HG03575 (cell line): ENCODE measurements at regions not wholly inside any gene's neighbourhood (a gene's known extent, or its start where the extent isn't known, plus 50 kb on each side); places are given as distances from the start of the nearest gene placed in this dataset.

Experiments
- ATAC-seq: cut with Tn5 transposase; IDR thresholded peaks from one replicate; pipeline ENCODE4 v1.9.1; 2021; ENCODE audit not compliant: unreplicated experiment, insufficient number of reproducible peaks, low FRiP score; ENCODE audit errors: extremely low read depth

DNA sequence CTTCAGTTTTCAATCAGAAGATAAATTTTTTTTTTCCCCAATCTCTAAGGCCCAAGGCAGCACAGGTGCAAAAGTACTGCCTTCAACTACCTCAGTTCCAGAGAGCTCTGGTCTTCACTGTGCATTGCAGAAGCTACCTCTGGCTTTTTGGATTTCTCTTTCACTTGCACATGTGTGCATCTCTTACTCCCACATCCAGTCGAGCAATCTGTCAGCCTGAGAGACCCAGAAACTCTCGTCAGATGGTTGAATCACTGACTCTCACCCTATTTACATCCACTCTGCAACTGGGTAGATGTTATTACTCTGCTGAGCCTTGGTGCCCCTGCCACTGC, 813.8 kb downstream of the NR2F2 start:
- no peak for ATAC-seq

DNA sequence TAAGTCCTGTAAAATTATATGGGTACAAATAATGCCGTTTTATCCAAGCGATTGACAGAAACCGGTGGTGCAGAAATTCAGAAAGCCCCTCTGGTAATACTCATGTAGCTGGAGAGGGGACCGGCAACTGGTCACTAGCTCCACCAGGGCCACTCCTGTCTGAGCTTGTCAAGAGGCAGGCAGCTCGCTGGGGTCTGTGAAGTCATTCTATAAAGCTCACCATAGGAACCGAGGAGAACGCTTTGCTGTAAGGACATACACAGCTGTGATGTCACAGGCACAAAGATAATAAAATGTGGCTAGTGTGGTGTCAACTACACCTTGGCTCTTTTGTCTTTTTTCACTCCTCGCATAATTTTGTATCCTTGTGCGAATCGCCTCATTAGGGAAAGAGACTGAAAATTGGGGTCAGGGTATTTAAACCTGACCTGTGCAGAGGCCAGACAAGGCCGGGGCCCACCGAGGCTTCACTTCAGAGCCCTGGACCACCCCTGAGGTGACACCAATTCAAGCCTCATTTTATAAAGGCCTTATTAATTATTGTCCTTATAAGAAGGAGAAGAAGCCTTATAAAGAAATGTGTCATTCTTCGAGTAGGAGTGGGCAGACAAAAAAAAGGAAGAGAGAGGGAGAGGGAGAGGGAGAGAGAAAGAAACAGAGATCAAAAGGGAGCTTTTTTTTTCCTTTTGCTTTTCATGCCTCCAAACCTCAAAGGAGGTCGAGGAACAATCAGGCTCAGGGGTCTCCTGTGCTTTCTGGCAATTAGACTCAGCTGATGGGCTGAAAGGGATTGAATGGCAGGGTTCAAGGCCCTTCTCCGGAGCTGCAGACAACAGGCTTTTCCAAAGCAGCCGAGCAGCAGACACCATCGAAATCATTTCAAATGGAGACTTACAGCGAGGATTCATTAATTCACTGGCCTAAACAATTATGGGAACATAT, 813.3 kb upstream of the ARRDC4 start:
- no peak for ATAC-seq

DNA sequence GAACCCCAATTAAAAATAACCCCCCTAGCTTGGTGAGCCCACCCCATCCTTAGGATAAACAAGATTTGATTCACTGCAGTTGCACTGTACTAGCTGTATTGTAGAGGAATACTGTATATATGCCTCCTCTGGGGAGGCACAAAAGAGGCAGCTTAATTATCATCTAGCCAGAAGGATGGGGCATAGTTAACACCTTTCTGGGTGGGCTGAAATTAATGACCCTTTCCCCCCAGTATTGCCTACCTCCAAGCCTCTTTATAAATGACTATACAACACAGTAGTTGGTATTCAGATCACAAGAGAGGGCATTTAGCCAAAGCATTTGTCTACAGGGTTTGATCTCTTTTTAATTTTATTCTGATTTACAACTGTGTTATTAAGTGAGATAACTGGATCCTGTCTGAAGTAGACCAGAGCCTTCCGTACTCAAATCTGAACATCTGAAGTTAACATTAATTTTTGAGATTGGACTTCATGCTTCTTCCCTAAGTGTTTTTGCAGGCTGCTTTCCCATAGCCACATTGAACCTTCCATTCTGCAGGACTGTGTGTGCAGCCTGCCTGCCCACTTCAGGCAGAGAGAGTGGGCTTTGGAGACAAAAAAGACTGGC, 807.0 kb upstream of the ARRDC4 start:
- no peak for ATAC-seq

DNA sequence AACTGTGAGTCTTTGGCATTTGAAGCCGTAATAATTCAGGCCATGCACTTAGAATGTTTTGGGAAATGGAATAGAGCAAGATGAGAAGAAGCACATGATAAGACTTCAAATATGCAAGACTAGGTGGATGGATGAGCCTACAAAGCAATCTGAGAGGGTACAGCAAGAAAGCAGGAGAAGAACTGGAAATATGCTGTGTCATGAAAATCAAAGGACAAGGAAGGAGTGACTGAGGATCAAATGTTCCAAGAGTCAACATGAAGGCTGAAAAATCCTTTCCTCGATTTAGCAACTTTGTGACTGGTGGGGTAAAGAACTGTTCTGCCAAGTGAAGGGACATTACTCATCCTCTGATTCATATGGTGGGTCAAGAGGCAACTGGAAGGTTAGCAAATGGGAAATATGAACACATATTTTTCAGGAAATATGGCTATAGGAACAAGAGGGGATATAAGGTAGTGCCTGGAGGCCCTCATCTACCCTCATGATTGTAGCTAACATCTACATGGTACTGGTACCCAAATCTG, 803.7 kb upstream of the ARRDC4 start:
- ATAC-seq: no peak

DNA sequence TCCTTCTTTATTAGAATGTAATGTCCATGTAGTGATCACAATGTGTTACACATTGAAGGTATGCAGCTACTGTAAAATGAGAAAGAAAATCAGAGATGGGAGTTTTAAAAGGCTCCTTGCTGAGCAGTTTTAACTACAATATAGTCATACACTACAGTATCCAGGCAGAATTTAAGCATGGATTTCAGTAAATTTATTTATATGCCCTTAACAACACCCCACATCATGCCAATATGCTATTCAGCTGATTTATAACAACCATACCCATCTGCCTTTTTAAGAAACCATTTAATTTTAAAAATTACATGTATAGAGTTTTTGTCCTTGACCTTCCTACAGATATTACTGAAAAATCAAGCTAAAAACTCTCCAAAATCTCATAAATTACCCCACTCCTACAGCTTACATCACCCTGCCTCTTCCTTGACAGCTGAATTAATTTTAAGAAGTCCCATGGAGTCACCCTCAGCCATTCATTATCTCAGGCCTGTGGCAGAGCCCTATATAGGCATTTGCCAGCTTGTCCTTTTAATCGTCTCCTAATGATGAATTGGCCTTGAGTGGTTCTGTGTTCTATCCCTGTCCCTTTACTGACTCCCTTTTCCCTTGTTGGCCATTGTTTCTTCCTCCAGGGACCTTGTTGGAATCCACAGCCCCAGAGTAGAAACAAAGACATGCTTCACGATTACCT, 797.6 kb upstream of the ARRDC4 start:
- ATAC-seq: no peak

DNA sequence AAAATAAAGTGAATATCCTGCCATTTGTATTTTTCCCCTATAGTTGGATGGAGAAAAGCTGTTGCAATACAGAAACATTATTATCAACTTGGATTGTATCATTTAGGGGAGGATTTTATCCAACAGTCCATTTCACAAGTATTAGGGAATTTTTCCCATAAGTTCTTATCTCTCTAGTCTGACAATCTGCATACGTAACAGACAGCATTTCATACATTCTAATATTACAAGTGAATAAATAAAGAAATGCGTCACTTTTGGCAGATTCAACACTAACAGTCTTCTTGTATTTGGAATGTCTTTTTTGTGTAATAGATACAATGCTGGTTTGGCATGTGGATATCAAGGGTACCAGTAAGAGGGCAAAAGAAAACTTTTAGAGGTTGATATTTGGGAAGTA, 795.3 kb upstream of the ARRDC4 start:
- ATAC-seq: no peak

DNA sequence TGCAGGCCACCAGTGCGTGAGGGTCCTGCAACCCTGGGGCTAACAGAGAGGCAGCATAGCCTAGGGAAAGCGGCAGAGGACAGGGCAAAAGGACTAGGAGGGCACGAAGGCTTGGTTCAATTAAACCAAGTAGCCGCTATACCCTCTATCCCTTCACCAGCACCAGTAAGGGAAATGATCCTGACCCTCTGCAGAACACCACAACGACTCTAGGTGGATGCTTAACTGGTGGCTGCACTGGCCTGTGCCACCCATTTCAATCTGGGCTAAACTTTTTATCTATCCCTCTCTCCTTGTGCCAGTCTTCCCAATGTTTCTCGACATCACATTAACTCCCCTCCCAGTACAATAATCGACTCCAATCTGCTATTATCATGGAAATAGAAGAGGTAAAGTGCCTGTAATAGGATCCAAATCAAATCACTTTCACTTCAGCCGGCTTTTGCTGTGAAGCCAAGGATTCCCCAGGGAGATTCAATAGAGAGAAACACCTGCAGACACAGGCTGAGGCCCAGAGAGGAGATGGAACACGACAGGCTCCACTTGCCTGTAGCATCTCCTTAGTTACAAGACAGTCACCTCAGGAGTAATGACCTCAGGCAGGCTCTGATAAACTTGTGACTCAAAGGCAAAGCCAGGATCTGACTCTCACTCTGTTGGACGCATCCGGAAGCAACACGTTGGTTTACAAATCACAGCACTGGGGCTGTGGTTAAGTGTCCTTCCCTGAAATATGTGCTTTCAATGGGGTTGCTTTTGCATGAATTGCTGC, 791.6 kb upstream of the ARRDC4 start:
- ATAC-seq: no peak

DNA sequence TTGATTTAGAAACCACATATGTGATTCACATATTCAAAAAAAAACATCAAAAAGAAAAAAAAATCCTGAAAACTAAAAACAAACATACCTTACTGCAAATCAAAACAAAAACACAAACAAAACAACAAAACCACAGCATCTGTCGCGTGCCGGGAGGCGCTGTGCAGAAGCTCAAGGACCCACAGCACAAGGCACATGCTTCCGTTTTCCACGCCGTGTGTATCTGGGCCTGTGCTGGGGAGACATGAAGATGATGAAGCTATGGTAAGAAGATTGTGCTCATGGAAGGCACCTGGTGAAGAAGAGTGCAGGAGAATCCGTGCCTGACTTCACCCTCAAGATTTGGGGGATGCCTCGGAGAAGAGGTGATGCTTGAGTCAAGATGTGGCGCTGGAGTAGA, 788.9 kb upstream of the ARRDC4 start:
- ATAC-seq: no peak

DNA sequence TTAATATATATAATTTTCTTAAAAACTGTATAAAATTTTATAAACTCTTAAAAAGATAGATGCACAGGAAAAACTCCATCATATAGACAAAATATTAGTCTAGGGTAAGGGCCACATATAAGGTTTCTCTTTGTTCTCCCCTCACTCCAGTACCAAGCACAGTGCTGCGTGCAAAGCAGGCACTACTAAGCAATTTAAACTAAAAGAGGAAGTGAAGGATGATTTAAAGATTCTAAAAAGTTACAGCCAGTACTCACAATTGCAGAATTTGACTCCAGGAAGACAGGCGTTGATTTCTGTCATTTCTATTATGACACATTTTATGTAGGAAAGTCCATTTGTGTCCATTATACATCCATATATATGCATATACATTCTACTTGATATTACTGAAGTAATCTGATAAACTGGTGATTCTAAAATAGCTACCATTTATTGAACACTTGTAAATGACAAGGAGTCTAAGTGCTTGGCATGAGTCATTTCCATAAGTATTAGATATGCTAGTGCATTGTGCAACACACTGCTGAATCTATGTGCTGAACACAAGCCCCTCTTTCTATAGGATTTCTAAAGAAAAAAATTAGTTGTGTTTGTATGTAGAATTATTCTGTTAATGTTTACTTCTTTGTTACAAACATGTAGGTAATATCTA, 785.5 kb upstream of the ARRDC4 start:
- no peak for ATAC-seq

DNA sequence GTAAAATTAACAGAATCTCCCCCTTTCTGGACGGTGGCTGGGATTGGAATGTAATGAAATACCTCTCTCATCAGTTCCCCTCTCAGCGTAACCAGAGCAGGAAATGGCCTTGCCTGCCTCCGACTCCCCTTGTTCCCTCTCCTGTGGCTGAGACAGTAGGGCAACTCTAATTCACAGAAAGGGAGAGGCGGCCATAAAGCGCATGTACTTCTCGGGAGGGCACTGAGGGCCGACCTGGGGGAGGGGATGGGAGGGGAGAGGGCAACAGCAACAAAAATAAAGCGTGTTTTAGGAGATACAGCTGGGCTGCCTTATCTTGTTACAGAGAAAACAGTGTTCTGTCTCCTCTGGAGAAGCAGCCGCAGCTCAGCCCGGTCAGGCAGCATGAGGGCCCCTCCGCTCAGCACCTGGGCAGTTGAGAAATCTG, 783.3 kb upstream of the ARRDC4 start:
- no peak for ATAC-seq

DNA sequence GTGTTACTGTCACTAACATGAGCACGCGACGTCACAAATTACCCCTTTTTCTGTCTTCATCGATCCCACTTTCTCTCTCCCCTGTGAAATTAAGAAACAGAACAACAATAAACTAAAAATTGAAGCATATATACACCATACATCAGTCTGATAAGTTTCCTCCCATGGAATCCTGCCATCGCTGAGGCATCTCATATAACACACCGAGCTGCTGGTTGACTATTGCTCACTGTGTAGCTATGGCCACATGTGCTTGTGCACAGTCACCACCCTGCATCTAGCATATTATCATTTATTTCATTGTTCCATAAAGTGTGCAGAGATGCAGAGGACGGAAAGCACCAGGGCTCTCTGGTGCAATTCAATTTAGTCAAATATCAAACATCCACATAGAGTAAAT, 777.9 kb upstream of the ARRDC4 start:
- ATAC-seq: no peak

DNA sequence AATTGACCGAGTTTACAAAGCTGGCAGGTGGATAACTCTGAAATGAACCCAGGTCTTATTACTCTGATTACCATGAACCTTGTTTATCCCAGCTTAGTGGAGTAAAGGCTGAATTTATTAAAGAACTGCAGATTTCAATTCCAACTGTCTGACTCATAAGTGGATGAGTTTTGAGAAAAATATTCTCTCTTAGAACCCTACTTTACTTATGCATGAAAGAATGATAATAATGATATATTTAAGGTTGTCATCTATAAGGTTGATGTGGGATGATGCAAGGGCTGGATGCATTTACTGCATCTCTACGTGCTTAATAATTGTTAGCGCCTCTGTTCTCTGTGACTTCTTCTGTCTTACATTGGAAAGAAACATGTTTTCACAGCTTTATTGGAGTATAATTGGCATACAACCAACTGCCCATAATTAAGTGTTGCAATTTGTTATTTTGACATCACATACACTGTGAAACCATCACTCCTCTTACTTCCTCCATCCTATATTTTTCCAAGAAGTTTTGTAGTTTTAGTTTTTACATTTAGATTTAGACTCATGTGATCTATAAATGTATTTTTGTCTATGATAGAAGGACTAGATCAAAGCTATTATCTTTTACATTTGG, 771.2 kb upstream of the ARRDC4 start:
- no peak for ATAC-seq

DNA sequence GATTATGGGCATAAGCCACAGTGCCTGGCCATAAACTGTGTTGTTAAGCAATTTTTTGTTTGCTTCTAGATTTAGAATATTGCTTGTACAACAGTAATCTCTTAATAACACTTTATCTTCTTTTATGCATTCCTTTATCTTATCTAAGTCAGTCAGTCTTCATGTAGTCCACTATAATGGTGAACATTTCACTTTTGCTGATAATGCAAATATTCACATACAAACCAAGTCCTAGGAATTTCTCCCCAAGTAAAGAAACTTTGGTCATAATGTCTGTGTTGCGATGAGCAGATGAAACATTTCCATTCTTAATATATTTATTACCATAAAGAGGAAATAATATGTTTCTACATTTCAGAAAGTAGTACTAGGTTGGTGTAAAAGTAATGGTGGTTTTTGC, 765.8 kb upstream of the ARRDC4 start:
- ATAC-seq: no peak

DNA sequence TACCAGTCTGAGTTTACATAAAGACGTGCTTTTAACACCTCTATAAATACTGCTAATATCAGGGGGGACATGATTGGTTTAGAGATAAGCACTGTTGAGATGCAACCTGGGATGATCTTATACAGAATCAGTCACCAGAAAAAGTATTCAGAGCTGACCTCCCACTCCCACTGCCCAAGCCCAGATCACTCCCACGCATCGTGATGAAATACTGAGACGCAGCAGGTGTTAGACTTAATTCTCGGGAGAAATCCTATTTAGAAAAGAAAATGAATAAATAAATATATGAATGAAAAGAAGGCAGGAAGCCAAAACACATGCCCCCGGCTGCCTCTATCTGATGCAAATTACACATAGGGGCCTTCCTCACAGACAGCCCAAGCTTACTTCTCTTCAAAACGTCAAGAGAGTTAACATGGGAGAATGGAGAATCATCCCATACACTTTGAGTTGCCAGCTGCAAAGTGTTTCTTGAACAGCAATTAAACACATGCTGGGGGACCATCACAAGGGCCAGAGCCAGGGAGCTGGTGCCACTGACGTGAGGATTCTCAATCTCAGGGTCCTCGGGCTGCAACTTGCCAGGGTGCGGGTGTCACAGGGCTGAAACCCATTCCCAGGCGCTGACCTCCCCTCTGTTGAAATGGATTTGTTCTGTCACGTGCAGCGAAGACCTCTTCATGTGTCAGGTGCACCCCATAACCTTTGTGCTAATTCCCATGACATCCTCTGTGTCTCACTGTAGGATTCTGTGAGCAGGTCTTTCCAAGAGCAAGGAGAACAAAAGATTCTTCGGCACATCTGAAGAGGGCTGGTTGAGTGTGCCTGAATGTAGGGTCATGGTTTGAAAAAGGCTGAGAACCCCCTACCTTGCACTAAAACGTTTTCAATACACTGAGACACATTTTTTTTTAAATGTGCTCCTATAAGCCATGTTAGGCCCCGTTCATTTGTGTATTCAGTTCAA, 764.2 kb upstream of the ARRDC4 start:
- no peak for ATAC-seq

DNA sequence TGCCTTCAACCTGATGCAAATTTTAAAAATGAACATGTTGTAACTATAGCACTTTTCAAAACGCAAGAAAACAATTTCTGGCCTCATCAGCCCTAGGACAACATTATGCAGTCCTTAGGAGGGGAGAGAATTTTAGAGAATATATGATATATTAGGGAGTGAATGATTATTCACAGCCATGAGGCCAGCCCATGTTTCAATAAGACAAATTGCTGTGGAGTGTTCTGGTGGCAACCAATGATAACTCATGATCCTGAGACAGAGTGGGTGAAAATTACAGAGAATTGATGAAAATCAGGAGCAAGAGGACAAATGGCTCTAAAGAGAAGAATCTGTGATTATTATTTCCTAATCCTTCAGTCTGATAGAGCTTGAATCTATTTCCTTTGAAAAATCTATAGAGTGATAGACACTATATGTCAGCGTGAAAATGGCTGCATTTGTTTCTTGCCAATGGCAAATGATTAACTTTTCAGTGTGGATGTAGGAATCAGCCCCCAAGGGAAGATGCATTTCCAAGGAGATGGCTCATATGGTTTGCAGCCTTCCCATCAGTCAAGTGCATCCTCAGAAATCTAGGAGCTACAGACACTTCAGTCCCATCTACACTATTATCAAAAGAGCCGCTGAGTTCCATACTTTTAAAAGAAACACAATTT, 761.0 kb upstream of the ARRDC4 start:
- no peak for ATAC-seq

DNA sequence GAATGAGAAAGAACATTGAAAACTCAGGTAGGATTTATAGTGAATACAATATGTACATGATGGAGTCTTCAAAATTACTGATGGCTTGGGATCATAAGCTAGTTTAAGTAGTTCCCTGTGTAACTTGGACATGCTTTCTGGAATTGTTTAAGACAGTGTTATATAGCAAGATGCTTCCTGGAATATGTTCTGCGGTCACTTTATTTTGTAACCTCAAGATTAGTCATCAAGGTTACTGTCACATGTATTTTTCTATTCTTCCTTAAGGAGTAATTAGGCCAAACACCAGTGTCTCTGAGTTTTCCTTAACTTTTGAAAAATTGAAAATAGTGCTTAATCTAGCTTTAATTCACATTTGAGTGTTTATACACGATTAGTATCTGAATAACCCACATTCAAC, 760.3 kb upstream of the ARRDC4 start:
- no peak for ATAC-seq

DNA sequence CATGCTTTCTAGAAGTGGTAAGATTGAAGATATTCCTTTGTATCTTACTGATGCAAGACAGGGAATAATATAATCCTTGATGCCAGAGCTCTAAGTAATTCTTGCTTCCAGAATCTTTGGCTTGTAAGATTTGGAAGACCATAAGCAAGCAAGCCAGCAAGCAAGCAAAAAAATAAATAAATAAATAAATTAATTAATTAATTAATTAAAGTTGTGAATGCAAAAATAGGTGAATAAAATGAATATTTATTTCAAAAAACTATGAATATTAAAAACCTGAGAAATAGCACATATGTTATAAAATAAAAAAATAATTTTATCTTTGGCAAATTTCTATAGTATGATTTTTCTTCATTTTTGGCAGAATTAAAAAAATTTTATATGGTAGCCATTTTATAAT, 750.2 kb upstream of the ARRDC4 start:
- no peak for ATAC-seq
